Glutamatergic neuron (in vitro differentiated cells): ENCODE measurements at regions not wholly inside any gene's neighbourhood (a gene's known extent, or its start where the extent isn't known, plus 50 kb on each side); places are given as distances from the start of the nearest gene placed in this dataset.
"Not testable (repeated sequence)": the region's sequence is repeated elsewhere in the genome, so short reads cannot be mapped to it uniquely, and the experiment has no call there.

Experiments used
- DNase-seq: peaks from one replicate; pipeline ENCODE4 v3.0.0; 2022
- H3K27ac Mint-ChIP-seq: one replicate; pipeline ENCODE4 v1.8.0; 2020; ENCODE audit warnings: mild to moderate bottlenecking, mixed read lengths, inconsistent platforms; ENCODE audit not compliant: unreplicated experiment
- H3K27me3 Mint-ChIP-seq: one replicate; pipeline ENCODE4 v1.8.0; 2020; ENCODE audit warnings: mild to moderate bottlenecking, moderate library complexity, mixed read lengths, inconsistent platforms; ENCODE audit not compliant: unreplicated experiment
- H3K36me3 Mint-ChIP-seq: one replicate; pipeline ENCODE4 v1.8.0; 2020; ENCODE audit warnings: mild to moderate bottlenecking, mixed read lengths, inconsistent platforms; ENCODE audit not compliant: unreplicated experiment
- H3K4me1 Mint-ChIP-seq: one replicate; pipeline ENCODE4 v1.8.0; 2020; ENCODE audit warnings: mild to moderate bottlenecking, low read depth, mixed read lengths, inconsistent platforms; ENCODE audit not compliant: unreplicated experiment
- H3K4me3 Mint-ChIP-seq: one replicate; pipeline ENCODE4 v1.8.0; 2020; ENCODE audit warnings: mild to moderate bottlenecking, mixed read lengths, inconsistent platforms; ENCODE audit not compliant: unreplicated experiment
- H3K9me3 Mint-ChIP-seq: one replicate; pipeline ENCODE4 v1.8.0; 2020; ENCODE audit warnings: mild to moderate bottlenecking, moderate library complexity, mixed read lengths, inconsistent platforms; ENCODE audit not compliant: unreplicated experiment
- TF ChIP-seq, protein P1 (sequence below): fragments of 200-600 bp; sonication (generic); IDR thresholded peaks from one replicate; pipeline ENCODE4 v1.5.0; 2021; ENCODE audit not compliant: partially characterized antibody, unreplicated experiment

DNA sequence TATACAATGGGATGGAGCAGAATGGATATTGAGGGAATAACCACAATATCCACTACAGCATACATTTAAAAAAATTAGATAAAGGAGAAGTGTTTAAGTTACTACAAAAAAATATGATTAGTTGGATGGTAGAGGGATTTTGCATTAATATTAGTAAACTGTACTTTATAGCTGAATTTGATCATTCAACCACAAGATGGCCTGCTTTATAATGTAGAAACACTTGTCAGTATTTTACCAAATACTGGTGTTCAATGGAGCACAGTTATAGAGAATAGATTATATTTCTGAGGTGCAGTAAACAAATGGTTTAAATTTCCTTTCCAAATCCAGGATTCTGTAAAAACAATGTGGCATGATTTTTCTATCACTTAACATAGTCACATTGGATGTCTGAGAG lies 818.8 kb upstream of the CHORDC1 start:
- no peak for DNase-seq
- TF ChIP-seq, protein P1, sequence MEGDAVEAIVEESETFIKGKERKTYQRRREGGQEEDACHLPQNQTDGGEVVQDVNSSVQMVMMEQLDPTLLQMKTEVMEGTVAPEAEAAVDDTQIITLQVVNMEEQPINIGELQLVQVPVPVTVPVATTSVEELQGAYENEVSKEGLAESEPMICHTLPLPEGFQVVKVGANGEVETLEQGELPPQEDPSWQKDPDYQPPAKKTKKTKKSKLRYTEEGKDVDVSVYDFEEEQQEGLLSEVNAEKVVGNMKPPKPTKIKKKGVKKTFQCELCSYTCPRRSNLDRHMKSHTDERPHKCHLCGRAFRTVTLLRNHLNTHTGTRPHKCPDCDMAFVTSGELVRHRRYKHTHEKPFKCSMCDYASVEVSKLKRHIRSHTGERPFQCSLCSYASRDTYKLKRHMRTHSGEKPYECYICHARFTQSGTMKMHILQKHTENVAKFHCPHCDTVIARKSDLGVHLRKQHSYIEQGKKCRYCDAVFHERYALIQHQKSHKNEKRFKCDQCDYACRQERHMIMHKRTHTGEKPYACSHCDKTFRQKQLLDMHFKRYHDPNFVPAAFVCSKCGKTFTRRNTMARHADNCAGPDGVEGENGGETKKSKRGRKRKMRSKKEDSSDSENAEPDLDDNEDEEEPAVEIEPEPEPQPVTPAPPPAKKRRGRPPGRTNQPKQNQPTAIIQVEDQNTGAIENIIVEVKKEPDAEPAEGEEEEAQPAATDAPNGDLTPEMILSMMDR = no peak
- Mint-ChIP-seq H3K9me3 (peaks cover 2% of the 10 kb centered on the region), H3K27ac (no peak overlapping the region), H3K4me3 (no peak overlapping the region), H3K27me3 (peaks cover 2% of the 10 kb centered on the region), H3K4me1 (no peaks in the 10 kb centered on the region), H3K36me3 (peaks cover 7% of the 10 kb centered on the region)

DNA sequence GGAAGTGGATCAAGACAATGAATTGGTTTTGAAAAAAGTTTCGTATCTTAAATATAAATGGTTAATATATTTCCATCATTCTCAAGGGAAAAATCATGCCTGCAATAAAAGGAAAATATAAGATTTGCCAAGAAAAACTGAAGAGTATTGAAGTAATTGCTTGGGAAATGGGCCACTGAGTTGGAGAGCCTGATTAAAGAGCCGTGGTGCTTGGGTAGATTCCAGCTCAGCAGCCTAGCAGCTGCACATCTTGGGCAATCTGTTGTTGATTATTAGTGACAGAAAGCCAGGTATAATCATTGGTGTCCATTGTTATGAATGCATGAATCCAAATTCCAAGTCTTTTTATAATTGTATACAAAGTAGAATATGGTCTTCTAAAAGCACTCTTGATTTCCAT lies 800.9 kb upstream of the CHORDC1 start:
- Mint-ChIP-seq H3K9me3 (no peaks in the 10 kb centered on the region), H3K27me3 (no peaks in the 10 kb centered on the region), H3K27ac (no peak overlapping the region), H3K36me3 (no peaks in the 10 kb centered on the region), H3K4me1 (no peaks in the 10 kb centered on the region), H3K4me3 (no peak overlapping the region)
- DNase-seq = no peak
- TF ChIP-seq, protein P1 = no peak

DNA sequence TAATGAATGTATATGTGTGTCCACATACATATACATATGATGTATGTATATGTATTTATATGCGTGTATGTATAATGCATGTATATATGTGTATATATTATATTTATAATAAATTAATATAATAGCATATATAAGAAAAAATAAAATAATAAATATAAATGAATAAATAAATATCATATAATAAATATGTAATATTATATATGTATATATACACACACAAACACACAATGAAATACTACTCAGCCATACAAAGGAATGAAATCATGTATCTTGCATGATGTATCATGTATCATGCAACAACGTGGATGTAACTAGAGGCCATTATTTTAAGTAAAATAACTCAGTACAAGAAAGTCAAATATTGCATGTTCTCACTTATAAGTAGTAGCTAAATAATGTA lies 788.7 kb upstream of the CHORDC1 start:
- peaks cover 6% of the 10 kb centered on the region for H3K36me3 Mint-ChIP-seq
- H3K9me3 Mint-ChIP-seq = no peaks in the 10 kb centered on the region
- no peak overlapping the region for H3K4me3 Mint-ChIP-seq
- no peaks in the 10 kb centered on the region for H3K4me1 Mint-ChIP-seq
- TF ChIP-seq, protein P1 = no peak
- H3K27me3 Mint-ChIP-seq = no peaks in the 10 kb centered on the region
- DNase-seq = no peak
- no peak overlapping the region for H3K27ac Mint-ChIP-seq

DNA sequence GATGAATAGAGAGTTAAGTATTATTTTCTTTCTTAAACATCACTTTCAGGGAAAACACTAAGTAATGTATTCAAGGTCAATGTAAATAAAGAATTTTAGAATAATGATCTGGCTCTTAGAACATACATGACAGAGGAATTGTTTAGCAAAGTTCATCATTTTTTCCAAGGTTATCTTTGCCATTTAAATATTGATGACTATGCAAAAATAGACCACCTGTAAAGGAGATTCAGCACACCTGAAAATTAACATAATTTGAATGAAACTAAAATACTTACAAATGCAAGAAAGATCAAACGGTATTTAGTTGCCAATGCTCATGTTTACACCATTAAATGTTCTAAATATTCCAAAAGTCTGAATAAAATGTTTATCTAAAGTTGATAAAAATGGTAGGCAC lies 782.6 kb upstream of the CHORDC1 start:
- H3K27ac Mint-ChIP-seq = no peak overlapping the region
- TF ChIP-seq, protein P1 = no peak
- H3K4me1 Mint-ChIP-seq = no peaks in the 10 kb centered on the region
- H3K36me3 Mint-ChIP-seq = peaks cover under 1% of the 10 kb centered on the region
- H3K9me3 Mint-ChIP-seq = no peaks in the 10 kb centered on the region
- DNase-seq = no peak
- H3K4me3 Mint-ChIP-seq = no peak overlapping the region
- H3K27me3 Mint-ChIP-seq = no peaks in the 10 kb centered on the region

DNA sequence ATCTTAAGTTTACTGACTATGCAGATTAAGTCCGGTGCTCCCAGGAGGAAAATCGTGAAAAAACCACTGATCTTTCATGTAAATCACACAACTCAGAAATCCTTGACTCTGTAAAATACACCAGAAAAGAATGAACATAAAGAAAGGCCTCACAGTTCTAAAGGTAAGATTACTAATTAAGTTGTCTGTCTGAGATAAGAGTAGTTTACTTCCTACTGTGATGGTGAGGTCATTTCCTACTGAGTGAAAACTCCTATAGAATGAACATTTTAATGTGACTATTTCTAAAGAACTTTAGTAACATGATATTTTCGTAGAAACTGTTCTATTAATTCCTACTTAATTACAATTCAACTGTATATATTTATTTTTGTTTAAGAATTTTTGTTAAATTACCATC lies 774.4 kb upstream of the CHORDC1 start:
- DNase-seq = no peak
- no peaks in the 10 kb centered on the region for H3K4me1 Mint-ChIP-seq
- no peak overlapping the region for H3K4me3 Mint-ChIP-seq
- no peak overlapping the region for H3K27ac Mint-ChIP-seq
- TF ChIP-seq, protein P1 = no peak
- no peaks in the 10 kb centered on the region for H3K9me3 Mint-ChIP-seq
- H3K27me3 Mint-ChIP-seq = no peaks in the 10 kb centered on the region
- no peaks in the 10 kb centered on the region for H3K36me3 Mint-ChIP-seq

DNA sequence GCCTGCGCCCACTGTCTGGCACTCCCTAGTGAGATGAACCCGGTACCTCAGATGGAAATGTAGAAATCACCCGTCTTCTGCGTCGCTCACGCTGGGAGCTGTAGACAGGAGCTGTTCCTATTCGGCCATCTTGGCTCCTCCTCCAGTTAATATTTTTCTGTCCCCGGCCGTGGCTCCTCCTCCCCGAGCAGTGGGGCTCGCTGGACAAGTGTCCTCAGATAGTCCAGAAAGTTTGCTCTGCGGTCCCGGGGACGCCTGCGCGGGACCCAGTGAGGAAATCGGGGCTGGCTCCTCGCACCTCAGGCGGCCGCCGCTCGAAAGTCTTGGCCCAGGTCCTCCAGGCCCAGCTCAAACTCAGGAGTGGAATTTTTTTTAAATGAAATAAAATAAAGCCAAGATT lies 749.3 kb upstream of the CHORDC1 start:
- not testable (repeated sequence) for H3K36me3 Mint-ChIP-seq, H3K27ac Mint-ChIP-seq, DNase-seq, H3K4me1 Mint-ChIP-seq, H3K9me3 Mint-ChIP-seq, H3K4me3 Mint-ChIP-seq, H3K27me3 Mint-ChIP-seq
